ENCODE measurements at regions not wholly inside any gene's neighbourhood (a gene's known extent, or its start where the extent isn't known, plus 50 kb on each side); places are given as distances from the start of the nearest gene placed in this dataset.
A peak's percentile ranks its signal among the peaks of the same experiment; 100 is the strongest.

GRCh38 chr6:44649365-44650025 is 262.0 kb downstream of the CDC5L start:
- no peak for TF ChIP-seq EGR1 (IDR thresholded peaks at IDR 0.05)
- TF ChIP-seq CEBPB (IDR thresholded peaks at IDR 0.05), result peak; percentile 73
- TF ChIP-seq RAD21 (IDR thresholded peaks at IDR 0.05; ENCODE audit: low read depth), result no peak
- no peak for TF ChIP-seq TAF1 (IDR thresholded peaks at IDR 0.05; ENCODE audit: low read depth)
- TF ChIP-seq CREB1 (IDR thresholded peaks at IDR 0.05; ENCODE audit: low read depth), result no peak

DNA sequence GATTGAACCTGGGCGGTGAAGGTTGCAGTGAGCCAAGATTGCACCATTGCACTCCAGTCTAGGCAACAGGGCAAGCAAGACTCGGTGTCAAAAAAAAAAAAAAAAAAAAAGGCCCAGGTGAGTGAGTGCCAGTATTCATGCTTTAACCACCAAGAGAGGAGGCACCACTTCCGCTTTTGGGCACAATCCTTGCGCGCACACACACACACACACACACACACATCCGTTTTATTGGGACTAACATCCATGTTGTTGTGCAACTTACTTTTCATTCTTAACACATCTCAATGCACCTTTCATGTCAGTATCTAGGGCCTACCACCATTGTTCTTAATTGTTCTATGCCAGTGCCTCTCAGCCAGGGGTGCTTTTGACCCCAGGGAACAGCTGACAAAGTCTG is 263.0 kb downstream of the CDC5L start:
- TF ChIP-seq, protein P1, sequence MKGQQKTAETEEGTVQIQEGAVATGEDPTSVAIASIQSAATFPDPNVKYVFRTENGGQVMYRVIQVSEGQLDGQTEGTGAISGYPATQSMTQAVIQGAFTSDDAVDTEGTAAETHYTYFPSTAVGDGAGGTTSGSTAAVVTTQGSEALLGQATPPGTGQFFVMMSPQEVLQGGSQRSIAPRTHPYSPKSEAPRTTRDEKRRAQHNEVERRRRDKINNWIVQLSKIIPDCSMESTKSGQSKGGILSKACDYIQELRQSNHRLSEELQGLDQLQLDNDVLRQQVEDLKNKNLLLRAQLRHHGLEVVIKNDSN (IDR thresholded peaks at IDR 0.05), result no peak

DNA sequence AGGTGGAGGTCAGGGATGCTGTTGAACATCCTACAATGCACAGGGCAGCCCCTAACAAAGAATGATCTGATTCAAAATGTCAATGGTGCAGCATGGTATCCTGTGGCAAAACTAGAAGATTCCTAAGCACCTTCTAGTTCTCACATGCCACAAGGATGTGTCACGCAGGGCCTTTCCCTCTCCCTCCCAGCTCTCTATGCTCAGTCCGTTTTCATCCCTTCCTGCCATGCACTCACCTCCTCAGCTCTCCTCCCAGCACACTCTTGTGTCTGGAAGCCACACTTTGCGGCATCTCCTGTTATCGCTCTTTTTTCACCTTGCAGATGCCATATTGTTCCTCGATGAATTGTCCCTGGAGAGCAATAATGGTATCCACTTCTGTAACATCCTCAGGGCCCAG is 263.4 kb downstream of the CDC5L start:
- no peak for TF ChIP-seq TAF1 (IDR thresholded peaks at IDR 0.05; ENCODE audit: low read depth)
- TF ChIP-seq CREB1 (IDR thresholded peaks at IDR 0.05; ENCODE audit: low read depth), result no peak
- TF ChIP-seq CEBPB (IDR thresholded peaks at IDR 0.05), result no peak
- no peak for TF ChIP-seq MAX (IDR thresholded peaks at IDR 0.05)

GRCh38 chr6:44651604-44652003 is 264.1 kb downstream of the CDC5L start:
- TF ChIP-seq NFIC (IDR thresholded peaks at IDR 0.05) (no peak), ZBTB7A (IDR thresholded peaks at IDR 0.05; ENCODE audit: low read depth) (no peak), CREB1 (IDR thresholded peaks at IDR 0.05; ENCODE audit: low read depth) (no peak), TEAD4 (IDR thresholded peaks at IDR 0.05) (no peak), MAX (IDR thresholded peaks at IDR 0.05) (no peak), EP300 (IDR thresholded peaks at IDR 0.05; ENCODE audit: borderline replicate concordance) (no peak), TCF12 (IDR thresholded peaks at IDR 0.05; ENCODE audit: low read depth) (no peak), FOXM1 (IDR thresholded peaks at IDR 0.05; ENCODE audit: borderline replicate concordance, low read depth) (no peak), EGR1 (IDR thresholded peaks at IDR 0.05) (no peak), RAD21 (IDR thresholded peaks at IDR 0.05; ENCODE audit: low read depth) (no peak), YY1 (IDR thresholded peaks at IDR 0.05; ENCODE audit: low read depth) (no peak), TAF1 (IDR thresholded peaks at IDR 0.05; ENCODE audit: low read depth) (no peak), CEBPB (IDR thresholded peaks at IDR 0.05) (no peak), REST (IDR thresholded peaks at IDR 0.05; ENCODE audit: low read depth) (no peak)
- TF ChIP-seq, protein P1 (IDR thresholded peaks at IDR 0.05), result no peak

DNA sequence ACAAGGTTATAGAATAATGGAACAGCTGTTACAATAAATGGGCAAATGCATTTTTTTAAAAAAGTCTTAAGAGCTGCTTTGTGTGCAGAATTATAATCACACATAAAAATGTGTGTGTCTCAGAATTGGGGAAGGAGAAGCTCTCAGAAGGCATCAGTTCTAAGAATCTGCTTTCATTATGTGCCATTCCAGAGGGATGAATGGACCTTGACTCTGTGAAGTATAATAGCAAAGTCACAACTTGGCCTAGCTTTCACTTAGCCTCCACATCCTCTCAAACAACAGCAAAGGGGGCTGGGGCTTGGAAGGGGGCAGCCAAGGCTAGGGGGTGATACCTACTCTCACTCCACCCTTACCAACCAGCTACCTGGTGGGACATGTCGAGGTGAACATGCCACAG is 265.0 kb downstream of the CDC5L start:
- TF ChIP-seq YY1 (IDR thresholded peaks at IDR 0.05; ENCODE audit: low read depth) (no peak), EP300 (IDR thresholded peaks at IDR 0.05; ENCODE audit: borderline replicate concordance) (no peak)

- no peak for TF ChIP-seq CEBPB (IDR thresholded peaks at IDR 0.05)
- TF ChIP-seq CREB1 (IDR thresholded peaks at IDR 0.05; ENCODE audit: low read depth), result no peak
- TF ChIP-seq REST (IDR thresholded peaks at IDR 0.05; ENCODE audit: low read depth), result no peak
- TF ChIP-seq TAF1 (IDR thresholded peaks at IDR 0.05; ENCODE audit: low read depth), result no peak
- TF ChIP-seq TCF12 (IDR thresholded peaks at IDR 0.05; ENCODE audit: low read depth), result no peak
- no peak for TF ChIP-seq YY1 (IDR thresholded peaks at IDR 0.05; ENCODE audit: low read depth)
- no peak for TF ChIP-seq ZBTB7A (IDR thresholded peaks at IDR 0.05; ENCODE audit: low read depth)
- no peak for TF ChIP-seq EP300 (IDR thresholded peaks at IDR 0.05; ENCODE audit: borderline replicate concordance)
- TF ChIP-seq, protein P1 (IDR thresholded peaks at IDR 0.05), result no peak
- no peak for TF ChIP-seq NFIC (IDR thresholded peaks at IDR 0.05)
- TF ChIP-seq EGR1 (IDR thresholded peaks at IDR 0.05), result no peak
- TF ChIP-seq RAD21 (IDR thresholded peaks at IDR 0.05; ENCODE audit: low read depth), result no peak
- TF ChIP-seq TEAD4 (IDR thresholded peaks at IDR 0.05), result no peak
- TF ChIP-seq FOXM1 (IDR thresholded peaks at IDR 0.05; ENCODE audit: borderline replicate concordance, low read depth), result no peak
- TF ChIP-seq MAX (IDR thresholded peaks at IDR 0.05), result no peak
These were observed 265.6 kb downstream of the CDC5L start for GRCh38 chr6:44653091-44653490.
